Fibroblast of lung (primary cell): ENCODE measurements at regions not wholly inside any gene's neighbourhood (a gene's known extent, or its start where the extent isn't known, plus 50 kb on each side); places are given as distances from the start of the nearest gene placed in this dataset.
"Not testable (repeated sequence)": the region's sequence is repeated elsewhere in the genome, so short reads cannot be mapped to it uniquely, and the experiment has no call there.

Experiments used
- EZH2 ChIP-seq: IDR thresholded peaks from 2 replicates; pipeline ENCODE4 v1.5.1; 2012; ENCODE audit warnings: low read length, control low read depth, mild to moderate bottlenecking; ENCODE audit errors: missing control alignments
- TF ChIP-seq, protein P1 (sequence below), 2 donors: IDR thresholded peaks in 1 of 2; conservative IDR thresholded peaks in 1 of 2; 1 replicate in 1 of 2; 2 replicates in 1 of 2; pipeline ENCODE4 v1.5.1; 2011 to 2012; ENCODE audit warnings: low read length in 2 of 2, control low read depth in 1 of 2, inconsistent platforms in 1 of 2, low read depth in 1 of 2, mild to moderate bottlenecking in 1 of 2

DNA sequence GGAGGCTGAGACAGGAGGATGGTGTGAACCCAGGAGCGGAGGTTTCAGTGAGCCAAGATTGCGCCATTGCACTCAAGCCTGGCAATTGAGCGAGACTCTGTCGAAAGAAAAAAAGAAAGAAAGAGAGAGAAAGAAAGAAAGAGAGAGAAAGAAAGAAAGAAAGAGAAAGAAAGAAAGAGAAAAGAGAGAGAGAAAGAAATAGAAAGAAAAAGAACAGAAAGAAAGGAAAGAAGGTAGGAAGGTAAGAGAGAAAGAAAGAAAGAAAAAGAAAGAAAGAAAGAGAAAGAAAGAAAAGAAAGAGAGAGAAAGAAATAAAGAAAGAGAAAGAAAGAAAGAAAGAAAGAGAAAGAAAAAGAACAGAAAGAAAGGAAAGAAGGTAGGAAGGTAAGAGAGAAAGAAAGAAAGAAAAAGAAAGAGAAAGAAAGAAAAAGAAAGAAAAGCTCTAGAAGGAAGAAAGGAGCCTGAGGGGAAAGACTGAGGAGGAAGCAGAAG, 54.1 kb downstream of the FHIP2A start:
- TF ChIP-seq EZH2, result not testable (repeated sequence)
- TF ChIP-seq, protein P1, sequence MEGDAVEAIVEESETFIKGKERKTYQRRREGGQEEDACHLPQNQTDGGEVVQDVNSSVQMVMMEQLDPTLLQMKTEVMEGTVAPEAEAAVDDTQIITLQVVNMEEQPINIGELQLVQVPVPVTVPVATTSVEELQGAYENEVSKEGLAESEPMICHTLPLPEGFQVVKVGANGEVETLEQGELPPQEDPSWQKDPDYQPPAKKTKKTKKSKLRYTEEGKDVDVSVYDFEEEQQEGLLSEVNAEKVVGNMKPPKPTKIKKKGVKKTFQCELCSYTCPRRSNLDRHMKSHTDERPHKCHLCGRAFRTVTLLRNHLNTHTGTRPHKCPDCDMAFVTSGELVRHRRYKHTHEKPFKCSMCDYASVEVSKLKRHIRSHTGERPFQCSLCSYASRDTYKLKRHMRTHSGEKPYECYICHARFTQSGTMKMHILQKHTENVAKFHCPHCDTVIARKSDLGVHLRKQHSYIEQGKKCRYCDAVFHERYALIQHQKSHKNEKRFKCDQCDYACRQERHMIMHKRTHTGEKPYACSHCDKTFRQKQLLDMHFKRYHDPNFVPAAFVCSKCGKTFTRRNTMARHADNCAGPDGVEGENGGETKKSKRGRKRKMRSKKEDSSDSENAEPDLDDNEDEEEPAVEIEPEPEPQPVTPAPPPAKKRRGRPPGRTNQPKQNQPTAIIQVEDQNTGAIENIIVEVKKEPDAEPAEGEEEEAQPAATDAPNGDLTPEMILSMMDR (conservative IDR thresholded peaks at IDR 0.05 in 1 of 2, IDR thresholded peaks at IDR 0.05 in 1 of 2; ENCODE audit: low read depth in 1 of 2, low read length in 2 of 2), result not testable (repeated sequence)
